VCaP (cell line): ENCODE measurements at regions not wholly inside any gene's neighbourhood (a gene's known extent, or its start where the extent isn't known, plus 50 kb on each side); places are given as distances from the start of the nearest gene placed in this dataset.

Source experiments
- H3K27ac ChIP-seq: fragments of 450-650 bp; 2 replicates; pipeline ENCODE4 v1.5.1; 2017
- TF ChIP-seq, protein P1 (sequence below): fragments of 450-650 bp; conservative IDR thresholded peaks from 2 replicates; pipeline ENCODE4 v1.5.1; 2017; ENCODE audit warnings: mild to moderate bottlenecking, moderate library complexity

DNA sequence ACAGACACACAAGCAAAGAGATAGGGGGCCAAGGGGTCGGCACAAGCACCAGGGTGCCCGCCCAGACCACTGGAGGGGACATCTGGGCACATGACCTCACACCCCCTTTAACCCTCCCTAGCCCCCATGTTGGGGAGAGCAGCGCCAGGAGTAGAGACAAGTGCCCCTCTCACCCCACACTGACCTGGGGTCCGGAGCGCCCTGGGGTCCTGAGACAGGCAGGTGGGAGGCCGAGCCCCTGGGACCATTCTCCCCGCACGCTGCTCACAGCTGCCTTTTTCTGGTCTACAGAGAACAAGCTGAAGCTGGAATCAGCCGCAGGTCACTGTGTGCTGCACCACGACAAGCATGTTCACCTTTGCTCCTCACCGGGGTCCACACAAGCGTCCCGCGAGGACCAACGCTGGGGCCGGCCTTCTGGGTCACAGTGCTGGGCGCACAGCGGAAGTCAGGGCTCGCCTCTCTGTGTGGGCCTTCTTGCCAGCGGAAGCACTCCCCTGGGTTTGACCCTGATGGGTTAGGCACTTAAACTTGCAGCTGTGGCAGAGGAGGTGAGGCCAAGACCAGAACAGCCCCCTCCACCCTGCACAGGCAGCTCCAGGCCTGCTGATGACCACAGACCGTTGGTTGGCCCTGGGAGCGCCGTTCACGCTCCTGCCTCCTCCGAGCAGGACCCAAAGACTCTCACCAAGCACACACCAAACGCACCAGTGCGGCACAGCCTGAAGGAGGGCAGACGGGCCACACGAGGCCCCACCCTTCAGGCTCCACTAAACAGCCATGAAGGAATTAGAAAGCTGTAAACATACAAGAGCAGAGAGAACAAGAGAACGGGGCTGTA, 275.3 kb downstream of the EIPR1 start:
- H3K27ac ChIP-seq, result peak overlapping the region; percentile 94
- TF ChIP-seq, protein P1, sequence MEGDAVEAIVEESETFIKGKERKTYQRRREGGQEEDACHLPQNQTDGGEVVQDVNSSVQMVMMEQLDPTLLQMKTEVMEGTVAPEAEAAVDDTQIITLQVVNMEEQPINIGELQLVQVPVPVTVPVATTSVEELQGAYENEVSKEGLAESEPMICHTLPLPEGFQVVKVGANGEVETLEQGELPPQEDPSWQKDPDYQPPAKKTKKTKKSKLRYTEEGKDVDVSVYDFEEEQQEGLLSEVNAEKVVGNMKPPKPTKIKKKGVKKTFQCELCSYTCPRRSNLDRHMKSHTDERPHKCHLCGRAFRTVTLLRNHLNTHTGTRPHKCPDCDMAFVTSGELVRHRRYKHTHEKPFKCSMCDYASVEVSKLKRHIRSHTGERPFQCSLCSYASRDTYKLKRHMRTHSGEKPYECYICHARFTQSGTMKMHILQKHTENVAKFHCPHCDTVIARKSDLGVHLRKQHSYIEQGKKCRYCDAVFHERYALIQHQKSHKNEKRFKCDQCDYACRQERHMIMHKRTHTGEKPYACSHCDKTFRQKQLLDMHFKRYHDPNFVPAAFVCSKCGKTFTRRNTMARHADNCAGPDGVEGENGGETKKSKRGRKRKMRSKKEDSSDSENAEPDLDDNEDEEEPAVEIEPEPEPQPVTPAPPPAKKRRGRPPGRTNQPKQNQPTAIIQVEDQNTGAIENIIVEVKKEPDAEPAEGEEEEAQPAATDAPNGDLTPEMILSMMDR, result no peak

DNA sequence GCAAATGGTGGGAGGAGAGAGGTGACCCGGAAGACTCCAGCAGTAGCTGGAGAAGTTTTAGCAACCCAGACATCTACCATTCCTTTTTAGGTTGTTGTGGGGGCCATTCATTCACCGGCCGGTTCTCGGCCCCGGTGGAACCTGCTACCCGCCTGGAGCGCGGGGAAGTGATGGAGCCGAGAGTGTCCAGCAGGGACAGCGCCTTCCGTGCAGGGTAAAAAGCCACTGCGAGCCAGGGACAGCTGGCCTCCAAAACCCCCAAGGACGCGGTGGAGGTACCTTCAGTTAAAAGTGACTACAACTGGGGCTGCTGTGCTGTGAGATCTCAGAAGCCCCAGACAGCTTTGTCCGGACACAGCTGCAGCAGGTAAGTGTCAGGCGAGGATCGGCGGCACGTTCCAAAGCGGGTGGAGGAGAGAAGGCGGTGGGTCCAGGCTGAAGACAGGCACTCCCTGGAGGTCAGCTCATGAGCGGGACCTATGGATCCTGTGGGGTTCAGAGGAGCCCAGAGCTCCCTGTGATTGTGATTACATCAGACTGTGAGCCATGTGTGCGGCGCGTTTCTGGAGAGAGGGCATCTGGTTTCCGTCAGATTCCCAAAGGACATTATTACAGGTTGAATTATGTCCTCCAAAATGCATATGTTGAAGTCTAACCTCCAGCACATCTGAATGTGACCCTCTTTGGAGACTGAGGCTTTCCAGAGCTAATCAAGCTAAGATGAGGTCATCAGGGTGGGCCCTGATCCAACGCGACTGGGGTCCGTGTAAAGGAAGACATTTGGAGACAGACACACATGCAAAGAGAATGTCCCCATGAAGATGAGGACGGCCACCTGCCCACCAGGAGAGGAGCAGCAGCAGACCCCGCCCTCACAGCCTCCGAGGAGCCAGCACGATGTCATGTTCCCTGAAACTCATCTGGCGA, 276.3 kb downstream of the EIPR1 start:
- no peak overlapping the region for H3K27ac ChIP-seq
- TF ChIP-seq, protein P1, result no peak

DNA sequence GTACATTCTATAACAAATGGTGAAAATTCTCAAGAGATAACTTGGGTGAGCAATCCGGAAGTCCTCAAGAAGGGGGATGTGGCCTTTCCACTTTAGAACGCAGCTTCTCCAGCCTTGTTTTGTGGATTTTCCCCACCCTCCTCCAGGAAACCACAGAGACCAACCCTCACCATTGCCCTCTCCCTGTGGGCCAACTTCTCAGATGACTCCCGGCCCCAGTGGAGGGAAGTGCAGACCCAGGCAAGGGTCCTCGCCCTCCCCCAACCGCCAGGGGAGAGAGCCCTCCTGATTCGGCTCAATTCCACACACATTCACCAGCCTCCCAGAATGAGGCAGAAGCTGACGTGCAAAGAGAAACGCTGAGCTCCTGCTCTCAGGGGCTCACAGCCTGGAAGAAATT, 277.2 kb downstream of the EIPR1 start:
- no peak overlapping the region for H3K27ac ChIP-seq
- TF ChIP-seq, protein P1, result no peak

DNA sequence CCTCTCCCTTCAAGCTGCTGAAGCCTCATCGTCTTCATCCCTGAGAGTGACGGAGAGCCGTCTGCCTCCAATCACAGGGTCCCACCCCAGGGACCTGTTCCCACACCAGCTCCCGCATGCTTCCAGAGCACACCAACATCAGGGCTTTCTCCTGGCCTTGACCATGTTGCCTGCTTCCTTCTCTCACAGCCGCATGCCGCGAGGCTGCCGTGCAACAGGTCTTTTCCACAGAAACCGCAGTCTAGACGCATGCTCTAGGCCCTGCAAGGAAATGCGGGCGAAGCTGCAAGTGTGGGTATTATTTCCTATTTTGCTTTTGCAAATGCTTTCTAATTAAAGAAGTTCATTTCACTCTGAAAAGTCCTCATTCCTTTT, 277.8 kb downstream of the EIPR1 start:
- no peak overlapping the region for H3K27ac ChIP-seq
- TF ChIP-seq, protein P1, result no peak

DNA sequence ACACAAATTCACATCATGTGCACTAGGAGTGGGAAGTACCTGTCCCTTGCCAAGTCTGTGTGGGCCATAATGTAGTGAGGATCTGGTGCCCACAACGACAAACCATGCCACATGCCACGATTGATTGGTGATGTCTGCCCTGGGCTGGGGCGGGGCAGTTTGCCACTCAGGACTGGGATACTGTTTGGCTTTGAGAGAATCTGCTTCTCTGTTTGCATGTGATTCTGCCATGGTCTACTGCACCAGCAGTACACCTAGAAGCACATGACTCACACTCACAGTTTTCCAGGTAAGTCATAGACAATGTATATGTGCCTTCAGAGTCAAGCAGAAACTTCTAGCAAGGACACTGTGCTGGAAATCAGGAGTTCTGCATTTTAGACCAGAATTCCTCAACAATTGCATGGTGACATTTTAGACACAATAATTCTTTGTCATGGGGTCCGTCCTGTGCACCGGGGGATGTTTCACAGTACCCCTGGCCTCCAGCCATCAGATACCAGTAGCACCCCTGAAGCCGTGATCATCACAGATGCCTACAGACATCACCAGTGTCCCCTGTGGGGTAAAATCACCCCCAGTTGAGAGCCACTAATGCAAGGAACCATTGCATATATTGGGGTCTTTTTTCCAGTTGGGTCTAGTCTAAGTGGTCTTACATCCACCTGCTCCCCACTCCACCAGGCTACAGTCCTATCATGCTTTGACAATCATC, 278.3 kb downstream of the EIPR1 start:
- TF ChIP-seq, protein P1, result no peak
- H3K27ac ChIP-seq, result no peak overlapping the region

DNA sequence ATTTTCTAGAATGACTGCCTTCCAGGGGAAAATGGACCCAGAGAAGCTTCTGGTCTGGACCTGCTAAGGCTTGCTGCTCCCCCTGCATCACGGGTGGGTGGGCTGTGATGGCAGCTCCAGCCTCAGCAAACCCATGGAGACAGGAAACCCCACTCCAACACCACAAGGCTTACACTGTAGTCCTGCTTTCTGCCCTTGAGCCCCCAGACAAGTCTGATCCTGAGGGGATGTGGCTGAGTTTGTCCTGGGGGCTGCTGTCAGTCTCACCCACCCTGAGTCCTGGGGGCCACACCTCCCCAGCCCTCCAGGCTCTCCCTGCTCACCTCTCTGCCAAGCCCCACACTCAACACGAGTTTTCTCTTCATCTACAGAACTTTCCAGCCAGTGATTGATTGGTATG, 279.4 kb downstream of the EIPR1 start:
- H3K27ac ChIP-seq, result no peak overlapping the region
- TF ChIP-seq, protein P1, result no peak

DNA sequence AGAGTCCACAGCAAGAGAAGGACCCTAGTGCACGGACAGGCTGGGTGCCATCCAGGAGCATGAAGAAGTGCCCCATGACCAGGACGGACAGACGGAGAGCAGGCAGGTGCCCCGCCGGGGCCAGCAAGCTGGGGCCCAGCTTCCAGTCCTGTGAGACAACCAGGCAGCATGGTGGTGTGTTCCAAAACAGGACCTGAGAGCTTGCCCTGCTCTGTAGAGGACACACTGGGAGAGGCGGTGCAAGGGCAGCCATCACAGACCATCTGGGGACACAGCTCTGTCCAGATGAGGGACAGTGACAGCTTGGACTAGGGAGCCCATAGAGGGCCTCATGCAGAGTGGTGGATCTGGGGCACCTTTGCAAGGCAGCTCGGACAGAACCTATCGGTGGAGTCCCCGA, 279.8 kb downstream of the EIPR1 start:
- H3K27ac ChIP-seq, result no peak overlapping the region
- TF ChIP-seq, protein P1, result no peak
